GM18508 (cell line): ENCODE measurements at regions not wholly inside any gene's neighbourhood (a gene's known extent, or its start where the extent isn't known, plus 50 kb on each side); places are given as distances from the start of the nearest gene placed in this dataset.

Source experiments
- ATAC-seq: cut with Tn5 transposase; IDR thresholded peaks from one replicate; pipeline ENCODE4 v1.9.1; 2021; ENCODE audit warnings: moderate number of reproducible peaks; ENCODE audit not compliant: insufficient read depth, unreplicated experiment

DNA sequence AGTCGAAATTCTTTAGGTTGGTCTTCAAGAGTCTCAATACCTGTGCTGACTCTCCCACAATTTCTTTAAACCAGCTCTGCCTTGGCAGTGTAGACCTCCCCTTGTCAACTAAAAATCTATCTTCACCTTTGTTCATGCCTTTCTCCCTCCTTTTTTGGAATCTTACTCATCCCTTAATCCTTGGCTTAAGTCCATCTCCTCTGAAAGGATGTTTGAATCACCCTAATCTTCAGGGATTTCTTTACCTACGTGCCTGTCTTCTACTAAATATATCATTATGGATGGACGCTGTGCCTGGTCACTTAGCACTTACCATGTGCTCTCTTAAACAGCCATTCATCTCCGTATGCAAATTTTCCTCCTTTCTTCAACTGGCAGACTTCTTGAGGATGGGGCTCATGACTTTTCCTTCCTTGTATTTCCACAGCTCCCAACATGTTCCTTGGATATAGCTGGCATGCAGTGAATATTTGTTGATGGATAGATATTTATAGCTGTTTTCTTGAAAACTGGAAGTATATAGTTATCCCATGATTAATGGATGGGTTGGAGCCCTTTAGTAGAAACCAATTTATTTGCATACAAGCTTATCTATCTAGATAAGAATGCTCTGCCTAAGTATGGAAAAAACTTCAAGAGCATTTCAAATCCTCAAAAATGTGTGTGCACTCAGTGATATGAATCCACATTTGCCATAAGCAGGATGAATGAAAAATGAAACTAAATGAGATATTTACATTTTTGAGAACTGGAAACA lies 166.6 kb downstream of the SPRY1 start:
- no peak for ATAC-seq

DNA sequence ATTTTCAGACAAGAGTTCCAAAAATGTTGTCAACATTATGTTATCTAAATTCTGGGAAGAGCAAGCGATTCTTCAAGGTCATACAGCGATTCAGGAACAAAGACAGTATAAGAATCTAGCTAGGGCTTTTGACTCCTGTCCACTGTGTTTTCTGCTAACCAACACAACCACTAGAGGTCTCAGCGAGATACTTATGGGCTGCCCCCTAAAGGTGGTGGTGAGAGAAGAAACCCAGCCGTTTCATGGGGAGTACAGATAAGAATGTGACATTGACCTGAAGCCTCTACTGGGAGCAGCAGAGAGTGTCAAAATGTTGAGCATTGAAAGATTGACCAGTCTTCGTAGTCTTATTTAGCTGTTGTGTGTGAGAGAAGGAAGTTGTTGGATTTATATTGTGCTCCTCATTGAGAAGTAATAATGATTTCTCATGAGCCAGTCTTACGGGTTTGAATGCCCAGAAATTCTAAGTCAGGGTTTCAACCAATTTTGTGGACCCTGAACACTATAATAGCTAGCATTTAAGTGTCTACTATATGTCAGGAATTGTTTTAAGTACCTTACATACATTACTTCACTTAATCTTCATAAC lies 168.3 kb downstream of the SPRY1 start:
- ATAC-seq, result peak; percentile 98

DNA sequence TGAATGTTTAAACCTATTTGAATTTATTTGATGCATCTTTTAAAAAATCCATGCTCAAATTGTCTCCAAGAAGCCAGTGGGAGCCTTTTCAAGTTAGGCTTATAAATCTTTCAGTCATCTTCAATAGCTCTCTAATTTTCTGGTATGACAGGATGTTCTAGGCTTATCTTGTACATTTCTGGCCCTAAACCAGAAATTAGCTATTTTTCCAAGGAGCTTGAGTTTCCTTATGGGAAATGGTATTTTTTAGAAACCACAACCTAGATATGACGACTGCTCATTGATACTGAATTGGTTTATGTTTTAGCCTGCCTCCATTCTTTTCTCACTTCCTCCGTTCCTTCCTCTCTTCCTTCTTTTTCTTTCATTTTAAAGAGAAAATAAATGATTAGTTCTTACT lies 172.3 kb downstream of the SPRY1 start:
- ATAC-seq, result no peak

DNA sequence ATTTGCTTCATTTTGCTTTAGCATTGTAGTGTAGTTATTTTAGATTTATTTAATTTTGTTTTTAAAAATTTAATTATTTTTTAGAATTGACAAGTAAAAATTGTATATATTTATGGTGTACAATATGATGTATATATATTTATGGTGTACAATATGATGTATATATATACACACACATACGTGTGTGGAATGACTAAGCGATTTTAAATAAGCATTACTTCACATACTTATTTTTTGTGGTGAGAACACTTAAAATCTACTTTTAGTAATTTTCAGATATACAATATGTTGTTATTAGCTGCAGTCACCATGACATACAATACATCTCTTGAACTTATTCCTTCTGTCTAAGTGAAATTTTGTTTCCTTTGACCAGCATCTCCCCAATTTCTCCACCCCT lies 172.9 kb downstream of the SPRY1 start:
- no peak for ATAC-seq

DNA sequence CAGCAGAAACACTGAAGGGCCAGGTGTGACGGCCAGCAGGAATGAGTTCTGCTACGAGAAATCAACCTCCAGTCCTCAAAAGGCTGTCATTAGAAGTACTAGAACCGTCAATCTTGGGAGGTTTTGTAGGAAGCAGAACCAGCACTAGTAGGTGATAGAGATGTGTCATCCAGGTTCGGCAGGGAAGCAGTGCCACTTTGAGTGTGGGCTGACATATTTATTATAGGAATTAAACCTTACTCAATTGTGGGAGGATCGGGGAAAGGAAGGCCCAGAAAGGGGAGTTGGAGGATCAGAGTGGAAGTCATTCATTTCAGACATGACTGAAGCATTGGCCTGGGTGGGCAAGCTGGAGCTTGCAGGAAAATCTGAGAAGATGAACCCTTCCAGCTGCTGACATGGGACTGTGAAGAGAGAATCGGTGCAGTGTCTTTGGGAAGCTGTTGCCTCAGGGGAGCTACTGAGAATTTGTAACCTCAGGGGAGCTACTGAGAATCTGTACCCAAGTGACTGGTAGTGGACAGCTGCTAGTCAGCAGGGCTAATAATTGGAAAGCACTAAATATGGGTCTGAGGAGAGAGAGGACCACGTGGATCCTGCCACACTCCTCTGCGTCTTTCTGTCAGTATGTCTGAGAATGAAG lies 177.4 kb downstream of the SPRY1 start:
- ATAC-seq, result no peak

DNA sequence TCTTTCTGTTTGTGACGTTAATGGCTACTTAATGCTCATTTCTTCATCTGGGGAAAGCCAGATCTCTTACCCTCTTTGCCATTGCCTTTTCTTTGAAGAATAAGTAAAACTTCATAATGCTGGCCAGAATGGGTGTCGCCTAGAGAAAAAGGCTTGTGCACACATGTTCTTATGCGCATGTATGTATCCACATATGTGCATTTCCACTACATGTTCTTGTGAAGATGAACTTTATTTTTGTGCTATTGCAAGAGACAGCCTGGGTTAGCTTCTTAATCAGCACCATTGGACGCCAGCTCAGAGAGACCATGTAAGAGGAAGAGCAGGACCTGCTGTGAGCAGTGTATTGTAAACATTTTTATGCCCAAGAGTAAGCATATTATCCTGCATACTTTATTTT lies 178.7 kb downstream of the SPRY1 start:
- no peak for ATAC-seq

DNA sequence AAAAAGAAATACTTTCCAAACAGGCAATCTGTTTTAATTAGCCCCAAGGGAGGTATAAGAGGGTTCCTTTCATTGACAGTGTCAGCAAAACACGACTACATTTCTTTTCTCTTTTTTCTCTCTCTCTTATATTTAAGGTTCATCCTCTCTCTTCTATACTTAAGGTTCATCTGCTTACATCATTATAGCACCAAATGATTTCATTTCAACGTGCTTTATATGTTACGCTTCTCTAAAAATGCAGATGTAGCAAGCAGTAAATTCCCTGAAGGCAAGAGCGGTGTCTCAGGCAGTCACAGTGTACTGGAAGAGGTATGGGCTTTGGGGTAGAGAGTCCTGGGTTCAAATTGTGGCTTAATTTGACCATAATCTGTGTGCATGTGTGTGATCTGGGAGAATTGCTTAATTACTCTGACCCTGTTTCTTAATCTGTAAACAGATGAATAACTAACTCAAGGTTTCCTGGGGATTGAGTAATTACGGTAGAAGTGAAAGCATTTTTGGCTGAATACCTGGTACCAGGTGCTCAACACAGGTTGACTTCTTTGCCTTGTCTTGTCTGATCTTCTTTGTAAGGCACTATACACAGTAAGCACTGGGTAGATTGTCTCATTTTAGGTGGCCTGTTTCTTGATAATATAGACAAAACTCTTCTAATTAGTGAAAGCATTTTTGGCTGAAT lies 180.8 kb downstream of the SPRY1 start:
- no peak for ATAC-seq

DNA sequence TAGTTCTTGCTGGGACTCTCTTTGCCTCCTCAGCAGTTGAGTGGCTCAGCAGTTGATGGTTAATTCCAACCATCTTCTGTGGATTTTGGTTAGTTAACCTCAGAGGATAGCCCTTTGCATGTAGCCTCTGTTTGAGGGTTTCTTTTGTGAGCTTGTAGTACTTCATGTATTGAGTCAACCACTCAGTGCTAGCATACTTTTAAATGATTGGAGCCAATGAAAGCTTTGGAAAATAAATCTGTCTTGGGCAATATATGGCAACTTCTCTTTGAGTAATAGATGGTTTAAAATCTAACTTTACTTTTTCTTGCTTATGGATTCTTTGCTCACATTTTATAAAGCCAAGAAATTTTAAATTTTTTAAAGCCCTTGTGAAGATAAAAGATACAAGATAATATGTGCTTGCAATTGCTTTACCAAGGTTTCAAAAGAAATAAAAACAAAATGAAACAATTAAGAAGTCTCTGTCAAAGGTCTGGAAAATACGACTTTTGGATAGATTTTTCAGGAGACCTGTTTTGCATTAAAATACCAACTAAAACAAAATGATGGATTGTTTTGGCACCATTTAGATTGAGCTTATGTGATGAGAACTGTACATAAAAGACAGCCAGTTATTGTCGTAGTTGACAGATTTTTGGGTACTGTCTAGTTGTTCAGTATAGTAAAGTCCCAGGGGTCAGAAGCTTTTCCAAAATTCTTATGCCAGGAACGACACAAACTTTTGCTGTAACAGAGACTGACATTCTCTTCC lies 181.9 kb downstream of the SPRY1 start:
- ATAC-seq, result no peak

DNA sequence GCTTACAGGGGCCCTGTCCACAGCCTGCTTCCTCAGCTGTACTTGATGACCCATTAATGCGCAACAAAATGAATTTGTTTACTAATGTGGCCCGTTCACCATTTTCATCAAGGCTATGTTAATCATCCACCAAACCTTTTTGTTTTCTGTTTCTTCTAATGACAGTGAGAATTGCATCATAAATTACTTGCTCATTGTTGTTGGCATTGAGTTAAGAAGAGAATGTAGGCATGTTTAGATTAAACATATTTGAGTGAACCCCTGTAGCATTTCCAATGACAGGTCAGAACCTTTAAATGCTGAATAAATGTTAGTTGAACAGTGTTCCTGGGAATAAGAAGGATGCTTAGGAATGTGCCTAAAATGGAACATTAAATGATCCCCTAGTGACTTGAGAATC lies 183.4 kb downstream of the SPRY1 start:
- no peak for ATAC-seq

DNA sequence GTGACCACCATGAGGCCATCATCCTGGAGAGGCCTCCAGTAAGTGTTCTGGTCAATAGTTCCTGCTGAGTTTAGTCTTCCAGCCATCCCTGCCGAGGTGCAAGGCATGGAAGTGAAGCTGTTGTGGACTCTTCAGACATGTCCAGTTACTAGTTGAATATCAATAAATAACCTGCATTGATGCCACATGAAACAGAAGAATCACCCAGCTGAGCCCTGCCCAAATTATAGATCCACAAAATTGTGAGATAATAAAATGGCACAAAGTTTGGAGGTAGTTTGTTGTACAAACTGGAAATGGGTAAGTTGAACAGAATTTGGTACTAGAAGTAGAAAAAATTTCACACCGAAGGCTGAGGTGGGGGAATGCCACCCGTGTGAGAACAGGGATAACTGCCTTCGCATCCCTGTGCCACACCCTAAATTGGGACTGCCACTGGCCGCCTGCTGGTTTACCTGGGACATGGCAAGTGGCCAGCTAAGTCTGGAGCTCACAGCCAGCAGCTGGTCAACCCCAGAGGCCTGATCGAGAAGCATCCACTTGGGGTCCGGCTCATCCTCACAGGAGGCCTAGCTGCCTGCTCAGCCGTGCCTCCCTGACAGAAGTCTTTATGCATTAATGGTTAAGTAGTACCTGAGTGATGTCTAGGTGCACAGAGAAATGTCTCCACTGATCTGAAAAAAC lies 184.5 kb downstream of the SPRY1 start:
- ATAC-seq, result no peak

DNA sequence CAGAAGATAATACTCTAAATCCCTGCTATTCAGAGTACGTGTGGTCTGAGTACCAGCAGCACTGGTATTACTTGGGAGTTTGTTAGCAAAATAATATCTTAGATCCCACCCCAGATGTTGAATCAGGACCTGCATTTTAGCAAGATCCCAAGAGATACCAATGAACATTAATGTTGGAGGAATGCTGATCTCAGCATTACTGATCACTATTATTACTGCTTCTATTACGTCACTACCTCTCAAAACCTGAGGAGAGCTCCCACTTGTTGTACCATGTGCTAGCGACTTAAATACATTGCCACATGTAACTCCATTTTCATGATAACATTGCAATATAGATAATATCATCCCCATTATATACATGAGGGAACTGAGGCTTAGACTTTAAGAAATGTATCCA lies 185.2 kb downstream of the SPRY1 start:
- ATAC-seq, result no peak

DNA sequence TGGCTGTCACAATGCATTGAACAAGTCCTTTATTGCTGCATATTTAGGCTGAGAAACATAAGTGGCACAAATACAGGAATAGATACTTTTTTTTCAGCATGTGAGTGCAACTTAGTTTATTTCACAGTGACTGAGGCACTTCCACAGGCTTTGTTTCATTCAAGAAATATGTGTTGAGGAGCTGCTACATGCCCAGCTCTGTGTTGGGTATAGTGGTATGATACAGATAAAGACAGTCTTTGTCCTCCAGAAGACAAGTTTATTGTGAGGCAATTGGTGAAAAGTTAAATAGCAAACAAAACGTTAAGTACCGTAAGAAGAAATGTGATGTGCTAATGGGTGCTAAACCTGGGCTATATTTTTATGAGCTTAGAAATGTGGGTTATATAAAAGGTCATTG lies 186.4 kb downstream of the SPRY1 start:
- ATAC-seq, result no peak

DNA sequence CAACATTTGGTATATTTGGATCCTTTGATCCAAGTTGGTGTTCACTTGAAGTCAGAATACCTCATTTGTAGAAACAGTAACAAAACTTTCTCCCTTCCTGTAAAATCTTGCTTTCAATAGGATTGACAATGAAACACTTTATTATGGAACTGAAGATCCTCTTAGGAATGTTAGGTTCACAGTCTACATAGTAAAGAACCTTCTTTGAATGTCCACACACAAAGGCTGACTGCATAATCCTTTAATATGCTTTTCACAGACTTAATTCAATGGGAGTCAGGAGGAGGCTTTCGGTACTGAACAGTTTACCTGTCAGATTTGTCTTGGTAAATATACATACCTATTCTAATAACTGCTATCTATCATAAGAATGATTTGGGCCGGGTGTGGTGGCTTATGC lies 188.5 kb downstream of the SPRY1 start:
- ATAC-seq, result no peak

DNA sequence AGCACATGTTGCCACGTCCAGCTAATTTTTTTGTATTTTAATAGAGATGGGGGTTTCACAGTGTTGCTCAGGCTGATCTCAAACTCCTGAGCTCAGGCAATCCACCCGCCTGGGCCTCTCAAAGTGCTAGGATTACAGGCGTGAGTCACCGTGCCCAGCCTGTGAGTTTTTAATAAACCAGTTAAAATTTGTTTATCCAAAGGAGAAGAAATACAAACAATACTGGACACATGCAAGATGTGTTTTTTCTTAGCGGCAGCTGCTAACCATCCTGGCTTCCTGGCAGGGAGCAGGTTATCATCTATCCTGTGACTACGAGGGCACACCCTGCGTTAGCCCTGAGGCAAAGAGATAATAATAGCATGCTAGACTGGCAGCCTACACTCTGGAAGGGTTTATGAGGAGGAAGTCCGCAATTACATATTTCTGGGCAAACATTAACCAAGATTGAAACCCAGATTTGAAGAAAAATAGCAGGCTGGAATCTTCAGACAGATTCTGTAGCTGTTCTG lies 191.4 kb downstream of the SPRY1 start:
- no peak for ATAC-seq

DNA sequence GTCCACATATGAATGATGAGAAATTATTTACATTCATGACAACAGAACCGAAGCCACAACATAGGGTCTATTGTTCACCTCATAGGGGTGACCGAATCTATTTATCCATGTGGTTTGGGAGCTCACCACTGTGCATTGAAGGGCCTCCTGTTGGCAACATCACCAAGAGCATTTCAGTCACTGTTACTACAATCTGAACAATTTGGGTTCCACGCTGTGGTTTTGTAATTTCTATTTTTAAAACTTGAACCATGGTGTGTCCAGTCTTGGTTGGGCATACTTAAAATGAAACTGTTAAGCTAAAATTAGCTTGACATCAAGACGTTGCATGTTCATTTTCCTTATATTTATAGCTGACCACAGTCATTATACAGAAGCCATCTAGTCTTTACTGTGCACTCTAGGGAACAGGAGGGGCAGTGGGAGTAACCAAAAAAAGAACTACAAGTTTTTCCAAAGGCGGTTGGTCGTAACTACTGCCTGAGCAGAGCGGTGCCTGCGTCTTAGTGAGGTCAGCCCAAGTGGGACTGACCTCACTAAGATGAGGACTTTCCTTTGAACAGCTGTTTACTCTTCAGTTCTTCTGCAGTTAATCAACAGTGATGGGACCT lies 192.1 kb downstream of the SPRY1 start:
- peak; percentile 68 for ATAC-seq

DNA sequence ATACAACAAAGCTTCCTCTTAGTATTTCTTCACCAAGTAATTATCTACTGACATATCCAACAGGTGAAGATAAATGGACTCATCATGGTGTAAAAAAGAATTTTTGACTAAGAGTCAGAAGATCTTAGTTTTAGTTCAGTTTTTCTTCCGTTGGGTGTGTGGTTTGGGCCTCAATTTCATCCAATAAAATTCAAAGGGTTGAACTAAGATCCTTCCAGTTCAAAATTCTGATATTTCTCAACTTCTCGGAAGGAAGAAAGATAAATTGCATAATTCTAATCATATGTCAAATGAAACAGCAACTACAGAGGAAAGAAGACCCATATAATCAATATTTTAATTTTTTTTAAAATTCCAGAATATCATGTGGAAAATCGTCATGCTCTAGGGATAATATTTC lies 192.7 kb downstream of the SPRY1 start:
- no peak for ATAC-seq

DNA sequence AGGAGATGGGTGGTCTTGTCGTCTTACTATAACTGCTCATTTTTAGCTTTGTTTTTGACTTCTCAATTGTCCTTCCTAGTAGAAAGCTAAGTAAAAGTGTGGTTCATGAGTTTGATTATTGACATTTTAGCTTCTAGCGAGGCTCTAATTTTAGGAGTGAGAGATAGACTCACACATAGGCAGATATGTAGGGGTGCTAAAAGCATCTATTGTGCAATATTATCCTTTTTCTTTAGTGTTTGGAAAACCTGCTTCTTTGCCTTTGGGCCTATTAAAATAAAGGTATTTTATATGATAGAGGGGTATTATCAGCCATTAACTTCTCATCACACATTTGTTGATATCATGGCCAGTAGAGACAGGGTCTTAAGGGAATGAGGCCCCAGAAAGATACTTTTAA lies 195.3 kb downstream of the SPRY1 start:
- ATAC-seq, result no peak

DNA sequence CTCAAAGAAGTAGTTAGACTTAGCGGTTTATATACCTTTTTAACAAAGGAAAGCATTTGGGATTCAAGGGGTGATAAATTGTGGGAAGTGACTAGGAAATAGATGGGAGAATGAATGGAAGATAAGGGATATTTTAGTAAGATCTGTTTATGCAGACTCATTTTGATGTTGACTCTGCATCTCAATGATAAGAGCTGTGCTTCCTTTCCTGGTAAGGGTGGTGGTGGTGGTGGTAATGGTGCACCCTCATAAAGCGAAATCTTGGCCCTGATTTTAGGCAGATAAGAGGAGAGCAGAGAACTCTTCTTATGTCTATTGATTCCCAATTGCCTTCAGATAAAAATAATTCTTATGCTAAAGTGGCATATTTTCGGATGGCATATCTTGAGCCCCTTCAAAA lies 197.1 kb downstream of the SPRY1 start:
- no peak for ATAC-seq

DNA sequence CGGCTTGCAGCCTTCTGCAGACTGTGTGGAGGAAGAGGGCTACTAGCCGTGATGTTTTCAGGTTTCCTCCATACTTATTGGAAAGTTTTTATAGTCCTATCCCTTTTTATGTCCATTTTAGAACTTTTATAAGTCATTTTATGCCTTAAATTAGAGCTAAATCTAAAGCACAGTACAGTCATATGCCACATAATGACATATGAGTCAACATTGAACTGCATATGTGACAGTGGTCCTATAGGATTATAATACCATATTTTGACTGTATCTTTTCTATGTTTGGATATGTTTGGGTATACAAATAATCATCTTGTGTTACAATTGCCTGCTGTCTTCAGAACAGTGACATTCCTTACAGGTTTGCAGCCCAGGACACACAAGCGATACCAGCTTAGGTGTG lies 200.2 kb downstream of the SPRY1 start:
- ATAC-seq, result no peak
